Left lobe of liver (tissue), 2 donors: ENCODE measurements at regions not wholly inside any gene's neighbourhood (a gene's known extent, or its start where the extent isn't known, plus 50 kb on each side); places are given as distances from the start of the nearest gene placed in this dataset.
A peak's percentile ranks its signal among the peaks of the same experiment; 100 is the strongest.

Source experiments
- ATAC-seq: fragments of 200-7000 bp; cut with Tn5 transposase; one replicate; pipeline ENCODE4 v1.9.1; 2020; ENCODE audit warnings: mild to moderate bottlenecking, moderate library complexity
- DNase-seq: peaks from one replicate; pipeline ENCODE4 v3.0.0-alpha.2; 2020; ENCODE audit warnings: low spot score
- donor health status: DM: no; HTN: no; CAD: no; lungs with moderate emphysema.
- donor health status: DM: no; HTN: yes; CAD: no.

DNA sequence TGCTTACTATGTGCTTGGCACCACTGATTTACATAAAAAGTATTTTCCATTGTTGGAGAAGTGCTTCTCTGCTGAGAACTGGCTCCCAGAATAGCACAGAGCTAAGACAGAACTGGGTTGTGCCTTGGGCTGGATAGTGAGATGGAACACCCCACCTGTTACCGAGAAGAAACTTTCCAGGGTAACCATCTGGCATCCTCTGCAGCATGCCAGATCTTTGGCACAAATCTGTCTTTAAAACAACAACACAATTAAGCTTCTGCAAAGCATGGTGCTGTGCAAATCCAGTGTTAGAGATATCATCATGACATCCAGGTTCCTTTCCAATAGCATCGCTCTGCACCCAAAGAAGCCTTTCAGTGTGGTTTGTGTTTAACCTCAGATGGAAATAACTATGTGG is 202.5 kb upstream of the RFC3 start:
- no peak for DNase-seq
- no peak for ATAC-seq

DNA sequence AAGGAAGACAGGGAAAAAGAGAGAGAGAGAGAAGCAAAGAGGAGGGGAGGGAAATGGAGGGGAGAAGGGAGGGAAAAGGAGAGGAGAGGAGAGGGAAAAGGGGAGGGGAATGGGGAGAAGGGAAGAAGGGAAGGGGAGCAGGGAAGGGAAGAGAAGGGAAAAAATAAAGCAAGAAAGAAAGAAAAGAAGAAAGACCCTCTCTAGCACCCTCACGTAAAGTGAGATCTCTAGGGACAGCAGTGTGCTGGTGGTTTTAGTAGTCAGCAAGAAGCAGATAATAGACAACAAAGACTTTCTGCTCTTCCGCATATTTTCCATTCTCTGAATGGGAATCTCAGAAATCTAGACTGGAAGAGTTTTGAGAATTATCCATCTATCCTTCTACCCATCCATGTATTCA is 201.8 kb upstream of the RFC3 start:
- DNase-seq (no peak), ATAC-seq (no peak)

DNA sequence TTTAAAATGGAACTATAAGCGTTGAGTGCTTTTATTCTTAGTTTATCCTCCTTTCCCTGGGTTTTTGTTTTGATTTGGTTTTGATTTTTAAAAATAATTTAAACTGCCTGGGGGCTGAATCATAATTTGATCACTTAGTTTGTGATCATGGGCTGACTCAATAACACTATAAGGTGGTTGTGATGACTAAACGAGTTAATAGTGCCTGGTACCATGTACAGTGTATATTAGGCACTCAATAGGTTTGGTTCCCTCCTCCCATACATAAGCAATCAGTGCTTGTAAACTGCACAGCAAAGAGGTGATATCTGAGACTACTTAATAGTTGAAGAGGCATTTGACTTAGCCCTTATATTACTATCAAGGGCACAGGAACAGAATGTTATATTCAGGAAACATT is 200.9 kb upstream of the RFC3 start:
- no peak for DNase-seq
- ATAC-seq, result no peak

DNA sequence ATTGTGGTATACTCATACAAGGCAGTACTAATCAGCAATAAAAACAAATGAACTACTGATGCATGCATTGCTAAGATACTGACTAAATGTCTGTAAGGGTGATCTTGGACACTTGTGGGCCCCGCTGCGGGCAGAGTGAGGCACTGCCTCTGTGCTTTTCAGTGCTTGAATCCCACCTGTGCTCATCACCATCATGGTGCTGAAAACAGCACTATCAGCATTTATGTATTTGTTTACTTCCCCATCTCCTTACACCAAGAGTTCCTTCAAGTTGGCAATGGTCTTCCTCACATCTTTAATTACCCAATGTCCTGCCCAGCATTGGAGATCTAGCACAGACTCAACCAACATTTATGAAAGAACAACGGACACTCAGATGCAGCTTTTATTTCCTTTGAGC is 193.7 kb upstream of the RFC3 start:
- ATAC-seq, result no peak

DNA sequence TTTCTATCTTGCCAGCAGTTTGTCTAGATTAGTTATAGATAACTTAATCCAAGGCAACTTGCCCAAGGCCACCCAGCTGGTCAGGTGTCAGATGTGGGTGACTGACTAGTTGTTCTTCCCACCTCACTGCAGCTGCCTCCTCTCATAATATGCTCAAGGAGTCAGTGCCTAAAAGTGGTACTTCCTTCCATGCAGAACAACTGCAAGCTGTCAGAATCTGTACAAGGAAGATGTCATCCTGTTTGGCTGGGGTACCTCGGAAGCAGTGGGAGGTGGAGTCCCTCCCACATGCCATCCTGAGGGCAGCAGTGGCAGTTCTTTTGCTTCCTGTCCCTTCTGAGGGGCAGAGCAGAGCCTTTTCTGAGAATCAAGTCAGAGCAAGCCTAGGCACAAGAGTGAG is 193.2 kb upstream of the RFC3 start:
- DNase-seq (no peak), ATAC-seq (peak; percentile 19)

More for the DNA sequence above, 193.7 kb upstream of the RFC3 start:
- no peak for DNase-seq

DNA sequence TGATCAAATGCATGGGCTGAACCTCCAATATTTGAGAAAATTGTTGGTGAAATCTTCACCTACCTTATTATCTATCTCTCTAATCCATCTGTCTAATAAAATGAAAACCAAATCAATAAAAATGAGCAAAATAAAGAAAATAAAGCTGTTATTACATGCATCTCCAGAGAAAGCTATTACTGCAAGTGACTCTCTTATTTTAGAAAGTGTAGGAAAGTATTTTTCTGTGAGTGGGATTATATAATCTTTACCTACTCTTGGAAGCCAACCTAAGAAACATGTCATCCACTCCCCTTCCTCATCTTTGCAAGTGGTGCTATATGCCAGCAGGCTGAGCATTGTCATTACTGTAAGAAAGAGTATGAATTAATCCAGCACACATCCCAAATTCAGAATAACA is 191.5 kb upstream of the RFC3 start:
- no peak for DNase-seq
- no peak for ATAC-seq

DNA sequence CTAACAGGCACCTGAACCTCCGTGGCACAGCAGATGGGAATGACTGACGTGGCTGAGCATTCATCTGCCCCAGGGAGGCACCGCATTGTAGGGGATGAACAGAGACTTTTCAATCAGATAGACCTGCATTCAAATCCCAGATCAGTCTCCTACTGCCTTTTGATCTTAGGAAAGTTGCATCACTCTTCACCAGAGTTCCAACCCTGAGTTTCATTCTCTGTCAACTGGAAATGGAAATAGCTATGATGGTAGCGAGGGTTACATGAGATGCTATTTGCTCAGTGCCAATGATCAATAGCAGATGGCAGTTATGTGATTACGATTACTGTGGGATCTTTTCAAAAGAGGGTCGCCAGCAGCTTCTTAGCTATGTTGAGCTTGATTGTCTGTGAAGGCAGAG is 189.3 kb upstream of the RFC3 start:
- ATAC-seq, result peak; percentile 74
- no peak for DNase-seq

DNA sequence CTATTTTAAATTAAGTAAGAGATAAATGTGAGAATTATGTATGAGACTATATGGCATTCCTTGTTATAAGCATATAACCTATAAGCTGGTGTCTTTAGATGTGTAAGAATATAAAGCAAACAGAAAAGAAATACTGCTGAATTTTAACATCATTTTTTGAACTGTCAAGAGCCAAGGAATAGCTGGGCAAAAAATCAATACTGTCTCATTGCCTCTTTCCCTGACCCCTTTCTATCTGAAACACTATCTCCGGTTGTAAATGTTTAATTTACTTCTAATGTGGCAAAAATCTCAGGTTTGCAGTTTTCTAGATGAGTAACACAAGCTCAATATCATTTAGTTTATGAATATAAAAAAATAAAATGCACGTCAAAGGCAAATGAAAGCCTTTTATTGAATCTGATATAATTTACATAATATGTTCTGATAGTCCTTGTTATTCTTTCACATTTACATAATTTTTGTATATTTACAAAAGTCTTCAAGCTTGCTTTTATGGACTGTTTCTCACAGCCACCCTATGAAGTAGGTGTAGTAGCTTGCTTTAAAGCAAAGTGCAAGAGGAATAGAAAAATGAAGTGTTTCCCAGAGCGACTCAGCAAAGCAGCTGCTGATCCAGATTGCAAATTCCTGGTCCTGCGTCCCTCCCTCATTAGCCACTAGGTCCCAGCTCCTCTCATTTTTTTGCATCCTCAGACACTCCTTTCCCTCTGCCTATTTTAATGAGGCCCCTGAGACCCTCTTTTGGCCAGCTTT is 188.2 kb upstream of the RFC3 start:
- DNase-seq, result no peak
- peak; percentile 64 for ATAC-seq

DNA sequence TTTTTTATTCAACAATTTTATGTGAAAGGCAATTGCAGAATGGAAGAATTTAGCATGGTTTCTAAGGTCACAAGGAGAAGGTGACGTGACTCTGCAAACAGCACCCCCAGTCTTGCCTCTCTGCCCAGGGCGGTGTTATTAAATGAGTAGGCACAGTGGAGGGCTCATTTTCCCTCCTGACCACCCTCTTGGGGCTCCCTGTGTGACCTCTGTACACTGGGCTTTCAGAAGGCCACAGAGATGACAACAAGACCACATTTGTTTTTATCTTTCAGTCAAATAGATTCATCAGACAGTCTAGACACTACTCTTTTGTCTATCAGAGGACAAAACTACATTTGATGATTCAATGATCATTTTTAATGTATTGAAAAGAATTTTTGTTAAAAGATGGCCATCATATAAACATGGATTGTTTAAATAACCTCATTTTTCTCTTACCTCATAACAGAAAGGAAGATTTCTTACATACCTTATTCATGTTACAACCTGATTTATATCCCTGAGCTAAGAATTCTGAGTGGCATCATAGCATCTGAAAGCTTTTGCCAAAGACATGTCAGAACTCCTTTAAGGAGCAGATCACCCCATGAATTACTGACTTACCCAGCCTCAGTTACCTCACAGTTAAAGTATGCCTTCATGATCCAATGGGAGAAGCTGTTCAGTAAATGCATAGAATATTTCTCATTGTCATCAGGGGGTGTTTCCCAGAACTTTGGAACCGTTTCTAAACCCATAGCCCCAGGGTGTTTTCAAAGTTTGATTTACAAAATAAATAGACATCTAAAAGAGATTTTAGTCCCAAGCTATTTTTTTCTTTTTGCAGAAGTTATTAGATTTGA is 184.0 kb upstream of the RFC3 start:
- no peak for DNase-seq
- no peak for ATAC-seq

DNA sequence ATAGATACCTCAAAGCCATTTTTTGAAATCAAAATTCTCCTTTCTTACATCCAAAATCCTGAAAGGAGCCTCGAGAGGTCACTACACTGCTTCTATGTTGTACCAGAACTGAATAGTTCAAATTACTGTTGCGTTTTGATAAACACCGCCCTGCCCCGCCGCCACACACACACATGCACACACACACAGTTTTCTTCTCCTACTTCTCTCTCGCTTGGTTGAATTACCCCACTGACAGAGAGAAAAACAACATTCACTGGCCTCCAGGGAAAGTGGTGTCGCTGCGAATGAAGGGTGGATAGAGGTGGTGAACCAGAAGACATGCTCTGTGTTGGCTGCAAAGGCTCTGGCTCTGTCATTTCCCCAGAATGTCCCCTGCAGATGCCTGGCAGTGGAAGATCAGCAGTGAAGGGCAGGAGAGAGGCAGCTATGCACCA is 183.4 kb upstream of the RFC3 start:
- DNase-seq (no peak), ATAC-seq (no peak)

DNA sequence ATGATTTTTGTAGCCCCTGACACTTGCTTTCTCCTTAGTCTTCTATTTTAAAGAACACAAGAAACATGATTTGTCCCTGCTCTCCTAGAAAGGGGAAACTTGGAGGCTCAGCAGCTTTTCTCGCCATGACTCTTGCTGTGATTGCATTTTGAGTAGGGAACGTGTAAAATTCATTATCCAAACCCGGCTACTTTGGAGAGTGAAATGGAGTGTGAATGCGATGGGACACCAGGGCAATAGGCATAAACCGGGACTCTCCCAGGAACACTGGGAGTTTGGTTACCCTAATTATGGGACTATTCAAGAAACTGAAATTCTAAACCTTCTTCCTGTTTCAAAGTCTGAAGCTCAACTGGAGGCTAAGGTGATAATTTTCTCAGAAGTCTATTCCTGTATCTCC is 181.7 kb upstream of the RFC3 start:
- no peak for ATAC-seq
- DNase-seq, result no peak

DNA sequence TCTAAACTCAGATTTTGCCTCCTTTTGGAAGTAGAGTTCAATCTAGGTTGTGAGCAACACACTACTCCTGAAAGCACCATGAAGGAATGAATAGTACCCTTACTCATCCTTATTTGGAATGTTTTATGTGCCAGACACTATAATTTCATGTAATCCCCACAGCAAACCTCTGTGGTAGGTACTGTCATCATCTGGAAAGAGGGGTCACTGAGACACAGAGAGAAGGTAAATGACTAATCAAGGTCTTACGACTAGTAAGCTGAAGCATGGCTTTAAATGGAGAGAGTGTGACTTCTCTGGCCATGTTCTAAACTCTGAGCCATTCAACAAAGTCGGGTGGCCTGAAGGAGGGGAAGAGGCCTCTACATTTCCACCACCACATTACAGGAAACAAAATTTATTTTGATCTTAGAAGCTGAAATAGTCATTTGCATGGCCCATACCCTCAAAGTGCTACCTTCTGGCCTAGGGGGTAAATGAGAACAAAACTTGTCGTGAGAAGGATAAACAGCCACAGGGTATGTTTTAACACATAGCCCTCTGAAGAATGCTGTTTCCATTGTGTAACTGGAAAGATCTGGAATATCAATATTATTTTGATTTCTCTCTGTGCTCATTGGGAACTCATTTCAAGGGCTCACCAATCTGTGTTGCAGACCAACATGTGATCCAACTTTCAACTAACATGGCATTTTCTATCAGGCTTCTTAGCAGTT is 180.8 kb upstream of the RFC3 start:
- no peak for ATAC-seq
- no peak for DNase-seq

DNA sequence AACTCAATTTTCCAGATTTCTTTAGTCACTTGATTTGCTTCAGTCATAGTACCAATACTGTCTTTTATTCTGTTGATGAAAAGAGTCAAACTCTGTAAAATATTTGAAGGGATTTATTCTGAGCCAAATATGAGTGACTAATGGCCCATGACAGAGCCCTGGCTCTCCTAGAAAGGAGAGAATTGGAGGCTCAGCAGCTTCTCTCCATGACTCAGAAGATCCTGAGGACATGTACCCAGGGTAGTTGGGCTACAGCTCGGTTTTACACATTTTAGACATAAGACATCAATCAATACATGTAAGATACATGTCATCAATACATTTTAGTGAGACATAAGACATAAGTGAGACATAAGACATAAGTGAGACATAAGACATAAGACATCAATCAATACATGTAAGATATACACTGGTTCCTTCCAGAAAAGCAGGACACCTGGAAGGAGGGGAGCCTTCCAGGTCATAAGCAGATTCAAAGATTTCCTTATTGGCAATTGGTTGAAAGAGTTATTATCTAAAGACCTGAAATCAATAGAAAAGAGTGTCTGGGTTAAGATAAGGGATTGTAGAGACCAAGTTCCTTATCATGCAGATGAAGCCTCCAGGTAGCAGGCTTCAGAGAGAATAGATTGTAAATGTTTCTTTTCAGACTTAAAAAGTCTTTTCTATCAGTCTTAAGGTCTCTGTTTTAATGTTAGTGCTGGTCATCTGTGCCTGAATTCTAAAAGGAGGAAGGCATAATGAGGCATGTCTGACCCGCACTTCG is 179.8 kb upstream of the RFC3 start:
- no peak for ATAC-seq

DNA sequence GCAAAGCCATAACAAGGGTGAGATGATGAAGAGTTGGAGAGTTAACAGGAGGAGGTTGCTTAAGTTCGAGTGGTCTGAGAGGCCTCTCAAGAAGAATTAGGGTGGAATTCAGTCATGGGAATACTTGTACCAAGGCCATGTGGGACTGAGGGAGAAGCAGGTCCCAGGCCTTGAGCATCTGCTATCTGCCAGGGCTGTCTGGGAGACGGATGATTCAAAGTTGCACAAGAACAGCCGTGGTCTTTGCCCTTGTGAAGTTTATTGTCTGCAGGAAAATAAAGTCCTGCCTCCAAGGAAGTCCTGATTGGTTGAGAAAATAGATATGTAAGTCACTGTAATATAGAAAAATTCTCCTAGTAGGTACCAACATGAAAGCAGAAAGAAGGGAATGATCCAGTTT is 178.8 kb upstream of the RFC3 start:
- ATAC-seq (peak; percentile 28), DNase-seq (no peak)

More for the DNA sequence above, 179.8 kb upstream of the RFC3 start:
- DNase-seq, result no peak

DNA sequence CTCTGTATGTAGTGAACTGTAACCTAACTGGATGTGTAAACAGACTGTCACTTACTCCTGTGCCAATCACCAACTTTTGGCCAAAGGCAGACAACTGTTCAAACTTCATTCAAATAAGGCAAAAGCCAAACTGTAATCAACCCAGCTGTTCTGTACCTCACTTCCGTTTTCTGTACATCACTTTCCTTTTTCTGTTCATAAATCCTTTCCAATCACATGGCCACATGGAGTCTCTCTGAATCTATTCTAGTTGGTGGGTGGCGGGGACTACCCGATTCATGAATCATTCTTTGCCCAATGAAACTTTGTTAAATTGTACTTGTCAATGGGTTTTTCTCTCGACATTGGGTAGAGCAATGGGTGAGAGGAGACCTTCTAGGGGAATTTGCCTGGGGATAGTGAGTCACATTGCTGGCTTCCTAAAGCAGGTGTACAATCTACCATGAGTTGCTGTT is 178.3 kb upstream of the RFC3 start:
- ATAC-seq (peak; percentile 41), DNase-seq (no peak)

DNA sequence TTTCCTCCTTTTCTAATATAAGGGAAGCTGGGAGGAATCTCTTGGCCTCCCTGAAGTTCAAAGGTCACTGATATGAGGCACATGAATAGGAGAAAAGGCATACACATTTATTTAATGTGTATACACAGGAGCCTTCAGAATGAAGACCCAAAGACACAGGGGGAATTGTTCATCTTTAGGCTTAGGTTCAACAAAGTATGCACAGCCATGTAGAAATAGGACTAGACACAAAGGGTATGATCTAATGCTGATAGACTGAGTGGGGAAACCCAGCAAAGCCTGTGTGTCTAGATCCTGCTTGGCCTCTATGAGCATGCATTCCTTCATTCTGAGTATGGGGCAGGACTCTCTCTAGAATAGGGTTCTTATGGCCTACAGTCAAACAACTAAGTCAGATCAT is 177.1 kb upstream of the RFC3 start:
- DNase-seq (no peak), ATAC-seq (no peak)

DNA sequence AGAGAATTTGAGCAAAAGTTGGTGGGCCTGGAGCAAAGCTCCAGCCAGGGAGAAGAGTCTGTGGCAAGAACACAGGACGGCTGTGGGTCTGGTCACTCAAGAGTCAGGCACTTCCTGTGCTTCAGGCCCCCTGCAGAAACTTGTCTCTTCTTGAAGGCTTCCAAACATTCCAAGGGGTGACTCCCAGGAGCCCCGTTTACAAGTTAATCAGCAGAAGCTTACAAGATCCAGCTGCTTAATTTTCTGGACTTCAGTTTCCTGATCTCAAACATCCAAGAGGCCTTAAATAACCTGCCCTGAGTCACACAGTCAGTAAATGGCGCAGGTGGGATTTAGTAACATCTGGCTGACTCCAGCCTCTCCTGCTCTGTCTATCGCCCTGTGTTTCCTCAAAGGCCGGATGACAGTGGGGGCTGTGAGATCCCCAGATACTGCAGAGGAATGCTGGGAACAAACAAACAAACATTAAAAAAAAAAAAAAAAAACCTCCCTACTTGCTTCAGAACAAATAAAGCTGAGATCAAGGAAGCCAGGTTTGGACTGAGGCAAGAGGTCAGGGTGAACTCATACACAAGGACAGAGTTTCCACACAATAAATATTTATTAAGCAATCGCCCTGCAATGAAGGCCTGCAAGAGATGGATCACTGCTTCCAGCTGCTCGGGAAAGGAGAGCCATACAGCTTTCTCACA is 175.4 kb upstream of the RFC3 start:
- peak; percentile 88 for ATAC-seq
- DNase-seq, result peak; percentile 71

DNA sequence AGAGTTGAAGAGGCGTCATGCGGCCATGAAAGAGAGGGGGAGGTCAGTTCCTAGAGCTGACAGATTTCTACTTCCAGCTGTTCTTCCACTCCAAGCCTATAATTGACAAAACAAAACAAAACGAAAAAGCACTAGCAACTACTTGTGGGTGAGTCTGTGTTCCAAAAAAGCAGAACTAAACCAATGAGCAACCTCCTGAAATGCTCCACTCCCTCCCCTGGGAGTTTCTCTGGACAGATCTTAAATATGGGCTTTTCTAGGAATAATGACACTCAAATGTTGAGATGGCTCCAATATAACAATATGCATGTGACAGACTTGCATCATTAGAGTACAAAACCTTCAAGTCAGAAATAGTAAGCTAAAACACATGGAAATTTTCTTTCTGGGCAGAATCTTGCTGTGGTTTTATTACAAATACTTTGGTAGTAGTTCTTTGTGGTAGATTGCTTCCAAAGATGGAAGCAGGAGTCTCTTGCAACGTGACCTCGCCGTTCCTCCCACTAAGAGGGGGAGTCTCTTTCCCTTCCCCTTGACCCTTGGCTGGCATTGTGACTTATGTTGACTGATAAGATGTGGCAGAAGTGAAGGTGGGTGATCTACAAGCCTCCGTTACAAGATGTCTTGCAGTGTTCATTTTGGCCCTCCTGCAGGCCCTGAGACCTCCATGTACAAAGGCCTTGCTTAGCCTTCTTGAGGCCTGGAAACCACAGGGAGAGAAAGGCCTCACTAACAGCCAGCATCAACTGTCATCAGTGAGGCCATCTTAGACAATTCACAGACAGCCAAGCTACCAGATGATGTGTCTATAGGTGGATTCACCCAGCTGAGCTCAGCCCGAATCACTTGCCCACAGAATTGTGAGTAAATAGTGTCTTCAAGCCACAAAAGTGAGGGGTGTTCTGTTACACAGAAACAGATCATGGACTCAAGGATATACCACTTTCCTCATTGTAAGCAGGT is 173.1 kb upstream of the RFC3 start:
- ATAC-seq (no peak), DNase-seq (no peak)
